KMS-11 (cell line): ENCODE measurements at regions not wholly inside any gene's neighbourhood (a gene's known extent, or its start where the extent isn't known, plus 50 kb on each side); places are given as distances from the start of the nearest gene placed in this dataset.

Experiments used
- H2AFZ ChIP-seq: fragments of 200-600 bp; sonication (generic); 2 replicates; pipeline ENCODE4 v1.6.1; 2016; ENCODE audit warnings: antibody characterized with exemption, mixed run types, low read depth
- H3K27ac ChIP-seq: fragments of 200-600 bp; sonication (generic); 2 replicates; pipeline ENCODE4 v1.6.1; 2016; ENCODE audit warnings: mild to moderate bottlenecking, mixed run types
- H3K27me3 ChIP-seq: fragments of 200-600 bp; sonication (generic); 2 replicates; pipeline ENCODE4 v1.6.1; 2017; ENCODE audit warnings: mild to moderate bottlenecking, low read depth, mixed run types, moderate library complexity; ENCODE audit not compliant: insufficient read depth
- H3K36me3 ChIP-seq: fragments of 200-600 bp; sonication (generic); 2 replicates; pipeline ENCODE4 v1.6.1; 2017; ENCODE audit warnings: mild to moderate bottlenecking, mixed run types; ENCODE audit not compliant: insufficient read depth
- H3K4me1 ChIP-seq: fragments of 200-600 bp; sonication (generic); 2 replicates; pipeline ENCODE4 v1.6.1; 2016; ENCODE audit warnings: mild to moderate bottlenecking, low read depth, mixed run types; ENCODE audit not compliant: poor library complexity, severe bottlenecking
- H3K4me2 ChIP-seq: fragments of 200-600 bp; sonication (generic); 2 replicates; pipeline ENCODE4 v1.7.0; 2016; ENCODE audit warnings: mild to moderate bottlenecking, mixed run types
- H3K4me3 ChIP-seq: fragments of 200-600 bp; sonication (generic); IDR thresholded peaks from 2 replicates; pipeline ENCODE4 v1.6.1; 2017; ENCODE audit warnings: low read depth, low read length, mixed read lengths; ENCODE audit not compliant: insufficient read depth
- H3K79me2 ChIP-seq: fragments of 200-600 bp; sonication (generic); 2 replicates; pipeline ENCODE4 v1.6.1; 2016; ENCODE audit warnings: low read depth, mixed run types; ENCODE audit not compliant: insufficient read depth
- H3K9ac ChIP-seq: fragments of 200-600 bp; sonication (generic); 2 replicates; pipeline ENCODE4 v1.6.1; 2016; ENCODE audit warnings: mild to moderate bottlenecking, mixed run types
- H4K20me1 ChIP-seq: fragments of 200-600 bp; sonication (generic); 2 replicates; pipeline ENCODE4 v1.6.1; 2016; ENCODE audit warnings: mild to moderate bottlenecking, mixed run types; ENCODE audit not compliant: insufficient read depth
- TF ChIP-seq, protein P1 (sequence below): fragments of 200-600 bp; sonication (generic); conservative IDR thresholded peaks from 2 replicates; pipeline ENCODE4 v1.6.1; 2017; ENCODE audit warnings: low read depth, mild to moderate bottlenecking, antibody characterized with exemption, low read length, moderate library complexity, mixed read lengths

DNA sequence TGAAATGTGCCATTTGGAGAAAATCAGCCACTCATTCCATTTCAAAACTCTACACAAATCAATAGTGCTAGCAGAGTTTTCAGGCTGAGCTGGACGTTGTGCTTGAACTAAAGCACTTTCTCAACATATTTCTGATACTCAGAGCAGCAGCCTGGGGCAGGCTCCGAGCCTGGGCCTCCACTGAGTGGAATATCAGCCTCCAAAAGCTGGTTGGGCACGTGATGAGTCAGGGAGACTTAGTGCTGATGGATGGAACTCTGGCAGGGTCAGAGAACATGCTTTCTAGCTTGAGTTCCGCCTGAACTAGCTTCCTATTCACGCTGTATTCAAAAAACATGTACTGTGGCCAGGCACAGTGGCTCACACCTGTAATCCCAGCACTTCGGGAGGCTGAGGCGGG is 85.8 kb upstream of the PCDH8 start:
- Histone ChIP-seq H4K20me1 (no peaks in the 10 kb centered on the region), H3K27ac (no peak overlapping the region), H3K4me3 (no peak overlapping the region), H2AFZ (no peak overlapping the region), H3K4me1 (no peaks in the 10 kb centered on the region), H3K27me3 (no peaks in the 10 kb centered on the region), H3K36me3 (no peaks in the 10 kb centered on the region), H3K9ac (no peak overlapping the region), H3K79me2 (no peaks in the 10 kb centered on the region), H3K4me2 (no peak overlapping the region)
- TF ChIP-seq, protein P1, sequence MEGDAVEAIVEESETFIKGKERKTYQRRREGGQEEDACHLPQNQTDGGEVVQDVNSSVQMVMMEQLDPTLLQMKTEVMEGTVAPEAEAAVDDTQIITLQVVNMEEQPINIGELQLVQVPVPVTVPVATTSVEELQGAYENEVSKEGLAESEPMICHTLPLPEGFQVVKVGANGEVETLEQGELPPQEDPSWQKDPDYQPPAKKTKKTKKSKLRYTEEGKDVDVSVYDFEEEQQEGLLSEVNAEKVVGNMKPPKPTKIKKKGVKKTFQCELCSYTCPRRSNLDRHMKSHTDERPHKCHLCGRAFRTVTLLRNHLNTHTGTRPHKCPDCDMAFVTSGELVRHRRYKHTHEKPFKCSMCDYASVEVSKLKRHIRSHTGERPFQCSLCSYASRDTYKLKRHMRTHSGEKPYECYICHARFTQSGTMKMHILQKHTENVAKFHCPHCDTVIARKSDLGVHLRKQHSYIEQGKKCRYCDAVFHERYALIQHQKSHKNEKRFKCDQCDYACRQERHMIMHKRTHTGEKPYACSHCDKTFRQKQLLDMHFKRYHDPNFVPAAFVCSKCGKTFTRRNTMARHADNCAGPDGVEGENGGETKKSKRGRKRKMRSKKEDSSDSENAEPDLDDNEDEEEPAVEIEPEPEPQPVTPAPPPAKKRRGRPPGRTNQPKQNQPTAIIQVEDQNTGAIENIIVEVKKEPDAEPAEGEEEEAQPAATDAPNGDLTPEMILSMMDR, result no peak

DNA sequence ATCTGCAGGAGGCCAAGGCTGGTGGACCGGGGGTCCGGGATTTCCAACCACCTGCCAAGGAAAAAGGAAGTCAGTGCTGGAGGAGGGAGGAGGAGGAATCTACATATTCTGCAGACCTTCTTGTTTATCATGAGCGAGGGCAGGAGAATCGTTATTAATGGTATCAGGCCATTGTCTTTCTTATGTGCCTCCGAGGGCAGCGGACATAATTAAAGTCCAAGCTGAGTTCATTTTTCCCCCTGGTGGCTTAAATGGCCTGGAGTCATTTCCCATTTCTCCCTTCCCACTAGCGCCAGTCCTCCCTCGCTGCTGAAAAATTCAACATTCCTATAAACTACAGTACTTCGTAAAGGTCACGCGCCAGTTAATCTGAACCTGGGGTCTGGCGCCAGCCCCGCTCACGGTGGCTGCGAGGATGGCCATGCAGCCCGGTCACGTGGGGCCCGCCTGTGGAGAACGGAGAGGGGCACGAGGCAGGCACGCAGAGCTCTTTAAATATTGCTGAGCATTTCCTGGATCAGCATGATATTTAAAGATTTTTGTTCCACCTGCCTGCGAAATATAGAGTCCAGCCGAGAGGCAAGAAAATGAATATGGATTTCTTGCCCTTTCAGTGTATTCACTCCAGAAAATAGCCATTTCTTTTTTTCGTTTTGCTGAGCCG is 85.2 kb upstream of the PCDH8 start:
- H3K27me3 ChIP-seq, result no peaks in the 10 kb centered on the region
- H3K4me2 ChIP-seq, result no peak overlapping the region
- H3K4me1 ChIP-seq, result no peaks in the 10 kb centered on the region
- H3K4me3 ChIP-seq, result no peak overlapping the region
- H3K79me2 ChIP-seq, result no peaks in the 10 kb centered on the region
- H3K9ac ChIP-seq, result no peak overlapping the region
- no peaks in the 10 kb centered on the region for H3K36me3 ChIP-seq
- no peaks in the 10 kb centered on the region for H4K20me1 ChIP-seq
- H3K27ac ChIP-seq, result no peak overlapping the region
- H2AFZ ChIP-seq, result no peak overlapping the region
- TF ChIP-seq, protein P1, result no peak

DNA sequence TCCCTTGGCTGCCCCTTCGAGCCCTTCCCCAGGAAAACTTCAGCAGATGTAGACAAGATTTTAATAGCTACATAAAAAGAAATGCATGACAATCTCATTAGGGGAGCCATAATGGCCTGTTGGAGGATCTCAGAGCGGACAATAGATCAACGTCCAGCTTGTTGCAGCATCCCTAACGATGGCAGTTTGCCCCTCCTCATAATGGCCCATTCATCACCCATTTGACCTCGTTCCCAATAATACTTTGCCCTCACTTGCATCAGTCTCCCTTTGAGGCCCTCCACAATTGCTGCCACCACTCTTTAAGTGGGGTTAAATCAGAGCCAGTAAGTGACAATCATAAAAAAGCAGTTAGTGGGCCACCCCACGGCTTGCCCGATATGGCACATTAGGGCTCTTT is 84.7 kb upstream of the PCDH8 start:
- H3K36me3 ChIP-seq, result no peaks in the 10 kb centered on the region
- H3K27ac ChIP-seq, result no peak overlapping the region
- H4K20me1 ChIP-seq, result no peaks in the 10 kb centered on the region
- no peaks in the 10 kb centered on the region for H3K79me2 ChIP-seq
- no peaks in the 10 kb centered on the region for H3K27me3 ChIP-seq
- H3K4me2 ChIP-seq, result no peak overlapping the region
- TF ChIP-seq, protein P1, result no peak
- no peak overlapping the region for H2AFZ ChIP-seq
- H3K9ac ChIP-seq, result no peak overlapping the region
- H3K4me3 ChIP-seq, result no peak overlapping the region
- H3K4me1 ChIP-seq, result no peaks in the 10 kb centered on the region

DNA sequence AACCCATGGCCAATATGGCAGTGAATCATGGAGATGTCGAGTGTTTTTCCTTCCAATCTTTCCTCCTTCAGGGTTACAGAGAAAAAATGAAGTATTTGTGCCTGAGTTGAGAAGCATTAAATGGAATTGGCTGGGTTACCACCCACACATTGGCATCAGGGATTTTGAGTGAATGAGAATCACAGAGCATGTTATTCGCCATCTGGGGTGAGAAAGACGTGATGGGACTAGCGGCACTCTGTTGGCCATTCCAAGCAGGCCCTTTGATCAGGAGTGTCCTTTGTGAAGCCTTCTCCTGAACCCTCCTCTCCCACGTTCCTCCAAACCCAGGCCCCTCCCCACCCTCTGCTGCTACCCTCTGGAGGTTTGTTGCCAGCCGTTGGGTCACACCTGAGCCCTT is 84.2 kb upstream of the PCDH8 start:
- no peak overlapping the region for H3K4me3 ChIP-seq
- H2AFZ ChIP-seq, result no peak overlapping the region

More for the DNA sequence above, 84.2 kb upstream of the PCDH8 start:
- Histone ChIP-seq H3K9ac (no peak overlapping the region), H3K4me1 (no peaks in the 10 kb centered on the region), H3K27me3 (no peaks in the 10 kb centered on the region), H3K27ac (no peak overlapping the region), H3K36me3 (no peaks in the 10 kb centered on the region), H3K4me2 (no peak overlapping the region), H3K79me2 (no peaks in the 10 kb centered on the region), H4K20me1 (no peaks in the 10 kb centered on the region)
- TF ChIP-seq, protein P1, result no peak
